Neural progenitor cell (in vitro differentiated cells): ENCODE measurements at regions not wholly inside any gene's neighbourhood (a gene's known extent, or its start where the extent isn't known, plus 50 kb on each side); places are given as distances from the start of the nearest gene placed in this dataset.

Source experiments
- EZH2phosphoT487 ChIP-seq: fragments of 200-600 bp; sonication (generic); IDR thresholded peaks from 2 replicates; pipeline ENCODE4 v1.6.1; 2017; ENCODE audit warnings: antibody characterized with exemption
- TF ChIP-seq, protein P1 (sequence below): fragments of 200-600 bp; sonication (generic); IDR thresholded peaks from 2 replicates; pipeline ENCODE4 v1.5.1; 2017; ENCODE audit warnings: antibody characterized with exemption, mild to moderate bottlenecking

DNA sequence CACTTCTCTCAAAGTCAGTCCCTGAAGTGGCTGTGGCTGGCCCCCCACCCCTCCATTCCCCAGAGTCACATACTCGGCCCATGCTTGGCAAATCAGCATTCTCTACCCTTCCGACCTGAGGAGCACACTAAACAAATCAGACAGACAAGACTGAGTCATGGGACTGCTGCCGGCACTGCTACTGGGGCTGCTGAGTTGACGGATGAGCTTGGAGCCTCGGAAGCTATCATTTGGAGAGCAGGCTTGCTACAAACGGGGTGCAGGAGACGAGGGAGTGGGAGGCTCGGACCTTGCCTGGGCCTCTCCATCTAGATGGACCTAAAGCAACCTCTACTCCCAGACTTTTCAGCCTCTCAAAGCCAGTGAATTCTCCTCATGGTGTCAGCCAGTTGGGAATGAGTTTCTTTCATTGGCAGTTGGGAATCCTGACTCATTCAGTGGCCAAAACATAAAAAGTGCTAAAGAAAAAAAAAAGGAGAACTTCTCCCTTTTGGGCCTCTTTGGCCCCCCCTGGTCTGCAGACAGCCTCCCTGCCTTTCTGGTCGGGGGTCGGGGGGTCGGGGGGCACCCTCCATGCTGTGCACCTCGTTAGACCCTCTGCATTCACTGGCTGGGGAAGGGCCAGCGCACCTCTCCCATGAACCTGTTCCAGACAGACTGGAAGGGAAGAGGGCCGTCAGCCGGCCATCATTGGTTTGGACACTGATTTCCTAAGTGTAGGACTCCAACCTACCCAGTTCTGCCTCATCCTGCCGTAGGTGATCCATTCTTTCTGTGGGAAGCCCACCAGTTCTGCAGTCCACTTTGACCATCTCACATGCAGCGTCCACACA lies 52.3 kb upstream of the COL13A1 start:
- TF ChIP-seq, protein P1, sequence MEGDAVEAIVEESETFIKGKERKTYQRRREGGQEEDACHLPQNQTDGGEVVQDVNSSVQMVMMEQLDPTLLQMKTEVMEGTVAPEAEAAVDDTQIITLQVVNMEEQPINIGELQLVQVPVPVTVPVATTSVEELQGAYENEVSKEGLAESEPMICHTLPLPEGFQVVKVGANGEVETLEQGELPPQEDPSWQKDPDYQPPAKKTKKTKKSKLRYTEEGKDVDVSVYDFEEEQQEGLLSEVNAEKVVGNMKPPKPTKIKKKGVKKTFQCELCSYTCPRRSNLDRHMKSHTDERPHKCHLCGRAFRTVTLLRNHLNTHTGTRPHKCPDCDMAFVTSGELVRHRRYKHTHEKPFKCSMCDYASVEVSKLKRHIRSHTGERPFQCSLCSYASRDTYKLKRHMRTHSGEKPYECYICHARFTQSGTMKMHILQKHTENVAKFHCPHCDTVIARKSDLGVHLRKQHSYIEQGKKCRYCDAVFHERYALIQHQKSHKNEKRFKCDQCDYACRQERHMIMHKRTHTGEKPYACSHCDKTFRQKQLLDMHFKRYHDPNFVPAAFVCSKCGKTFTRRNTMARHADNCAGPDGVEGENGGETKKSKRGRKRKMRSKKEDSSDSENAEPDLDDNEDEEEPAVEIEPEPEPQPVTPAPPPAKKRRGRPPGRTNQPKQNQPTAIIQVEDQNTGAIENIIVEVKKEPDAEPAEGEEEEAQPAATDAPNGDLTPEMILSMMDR = no peak
- no peak for TF ChIP-seq EZH2phosphoT487
